Loucy (cell line): ENCODE measurements at regions not wholly inside any gene's neighbourhood (a gene's known extent, or its start where the extent isn't known, plus 50 kb on each side); places are given as distances from the start of the nearest gene placed in this dataset.

Source experiments
- H2AFZ ChIP-seq: fragments of 200-600 bp; sonication (generic); 2 replicates; pipeline ENCODE4 v1.6.0; 2016; ENCODE audit warnings: antibody characterized with exemption, mild to moderate bottlenecking, low read length, moderate library complexity
- H3F3A ChIP-seq: fragments of 200-600 bp; 2 replicates; pipeline ENCODE4 v1.6.0; 2016; ENCODE audit warnings: antibody characterized with exemption, low read depth, mild to moderate bottlenecking
- H3K27me3 ChIP-seq: fragments of 200-600 bp; sonication (generic); 2 replicates; pipeline ENCODE4 v1.6.1; 2014; ENCODE audit warnings: low read length, mild to moderate bottlenecking; ENCODE audit not compliant: insufficient read depth, poor library complexity, severe bottlenecking
- H3K36me3 ChIP-seq: fragments of 200-600 bp; sonication (generic); 2 replicates; pipeline ENCODE4 v1.6.1; 2016; ENCODE audit warnings: low read length; ENCODE audit not compliant: insufficient read depth
- H3K4me1 ChIP-seq: fragments of 200-600 bp; sonication (generic); 2 replicates; pipeline ENCODE4 v1.5.1; 2014; ENCODE audit warnings: low read length, mild to moderate bottlenecking; ENCODE audit not compliant: insufficient read depth, poor library complexity, severe bottlenecking
- H3K4me2 ChIP-seq: fragments of 200-600 bp; sonication (generic); 2 replicates; pipeline ENCODE4 v1.6.0; 2014; ENCODE audit warnings: antibody characterized with exemption, low read length, low read depth, mild to moderate bottlenecking; ENCODE audit not compliant: poor library complexity, severe bottlenecking
- H3K4me3 ChIP-seq: fragments of 200-600 bp; sonication (generic); 2 replicates; pipeline ENCODE4 v1.5.1; 2014; ENCODE audit warnings: low read length, mild to moderate bottlenecking, mixed read lengths; ENCODE audit not compliant: poor library complexity, severe bottlenecking
- H3K79me2 ChIP-seq: fragments of 200-600 bp; sonication (generic); 2 replicates; pipeline ENCODE4 v1.6.1; 2014; ENCODE audit warnings: low read length; ENCODE audit not compliant: insufficient read depth
- H3K9ac ChIP-seq: fragments of 200-600 bp; sonication (generic); 2 replicates; pipeline ENCODE4 v1.6.0; 2014; ENCODE audit warnings: mild to moderate bottlenecking, low read depth, low read length, moderate library complexity; ENCODE audit not compliant: poor library complexity, severe bottlenecking
- H3K9me2 ChIP-seq: fragments of 200-600 bp; sonication (generic); replicated peaks from 2 replicates; pipeline ENCODE4 v1.6.1; 2016; ENCODE audit warnings: low read depth, low read length, mixed read lengths
- H3K9me3 ChIP-seq: fragments of 200-600 bp; sonication (generic); 2 replicates; pipeline ENCODE4 v1.6.1; 2014; ENCODE audit warnings: mild to moderate bottlenecking, antibody characterized with exemption, low read length, low read depth; ENCODE audit not compliant: insufficient read depth
- H4K20me1 ChIP-seq: fragments of 200-600 bp; sonication (generic); 2 replicates; pipeline ENCODE4 v1.6.0; 2014; ENCODE audit warnings: antibody characterized with exemption, low read length, mild to moderate bottlenecking; ENCODE audit not compliant: insufficient read depth, poor library complexity, severe bottlenecking
- EZH2phosphoT487 ChIP-seq: fragments of 200-600 bp; IDR thresholded peaks from 2 replicates; pipeline ENCODE4 v1.6.1; 2018; ENCODE audit warnings: antibody characterized with exemption, mild to moderate bottlenecking, moderate library complexity, borderline replicate concordance
- TF ChIP-seq, protein P1 (sequence below): fragments of 200-600 bp; sonication (generic); conservative IDR thresholded peaks from 2 replicates; pipeline ENCODE4 v1.5.1; 2014; ENCODE audit warnings: mild to moderate bottlenecking, antibody characterized with exemption, low read length

DNA sequence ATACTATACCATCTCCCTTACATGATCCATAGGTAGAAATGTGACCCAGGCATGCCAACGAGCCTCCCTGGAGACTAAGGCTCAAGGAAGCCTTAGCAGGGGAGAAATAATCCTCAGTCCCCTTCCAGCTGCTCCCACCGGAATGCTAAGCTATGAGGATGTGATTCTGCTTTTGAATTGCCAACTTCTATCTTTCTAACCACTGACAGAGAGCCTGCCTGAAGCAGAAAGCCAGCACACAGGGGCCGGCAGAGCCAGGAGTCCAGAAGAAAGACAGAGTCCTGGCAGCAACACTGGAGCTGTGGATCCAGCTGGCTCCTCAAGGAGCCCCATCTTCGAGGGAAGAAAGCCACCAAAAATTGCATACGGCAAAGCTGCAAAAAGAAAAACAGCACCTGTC, 579.6 kb upstream of the CDH5 start:
- Histone ChIP-seq H3K79me2 (no peaks in the 10 kb centered on the region), H3K9ac (no peak overlapping the region), H3K36me3 (no peaks in the 10 kb centered on the region), H3K4me3 (no peak overlapping the region), H3K9me2 (no peaks in the 10 kb centered on the region), H3K27me3 (no peaks in the 10 kb centered on the region), H3K9me3 (0 out of 2 replicates have a peak, but pooled peaks cover 3% of the 10 kb centered on the region), H3F3A (no peaks in the 10 kb centered on the region), H3K4me2 (no peak overlapping the region), H2AFZ (no peak overlapping the region), H3K4me1 (no peaks in the 10 kb centered on the region), H4K20me1 (no peaks in the 10 kb centered on the region)
- no peak for TF ChIP-seq EZH2phosphoT487
- TF ChIP-seq, protein P1, sequence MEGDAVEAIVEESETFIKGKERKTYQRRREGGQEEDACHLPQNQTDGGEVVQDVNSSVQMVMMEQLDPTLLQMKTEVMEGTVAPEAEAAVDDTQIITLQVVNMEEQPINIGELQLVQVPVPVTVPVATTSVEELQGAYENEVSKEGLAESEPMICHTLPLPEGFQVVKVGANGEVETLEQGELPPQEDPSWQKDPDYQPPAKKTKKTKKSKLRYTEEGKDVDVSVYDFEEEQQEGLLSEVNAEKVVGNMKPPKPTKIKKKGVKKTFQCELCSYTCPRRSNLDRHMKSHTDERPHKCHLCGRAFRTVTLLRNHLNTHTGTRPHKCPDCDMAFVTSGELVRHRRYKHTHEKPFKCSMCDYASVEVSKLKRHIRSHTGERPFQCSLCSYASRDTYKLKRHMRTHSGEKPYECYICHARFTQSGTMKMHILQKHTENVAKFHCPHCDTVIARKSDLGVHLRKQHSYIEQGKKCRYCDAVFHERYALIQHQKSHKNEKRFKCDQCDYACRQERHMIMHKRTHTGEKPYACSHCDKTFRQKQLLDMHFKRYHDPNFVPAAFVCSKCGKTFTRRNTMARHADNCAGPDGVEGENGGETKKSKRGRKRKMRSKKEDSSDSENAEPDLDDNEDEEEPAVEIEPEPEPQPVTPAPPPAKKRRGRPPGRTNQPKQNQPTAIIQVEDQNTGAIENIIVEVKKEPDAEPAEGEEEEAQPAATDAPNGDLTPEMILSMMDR: no peak

- Histone ChIP-seq H3K4me3 (no peak overlapping the region), H2AFZ (no peak overlapping the region), H3K27me3 (no peaks in the 10 kb centered on the region), H3K9me3 (peaks cover 3% of the 10 kb centered on the region; the same call in 1 of the 2 replicates), H3K9ac (no peak overlapping the region), H3K9me2 (no peaks in the 10 kb centered on the region), H3F3A (no peaks in the 10 kb centered on the region), H4K20me1 (no peaks in the 10 kb centered on the region), H3K36me3 (no peaks in the 10 kb centered on the region), H3K79me2 (no peaks in the 10 kb centered on the region), H3K4me1 (no peaks in the 10 kb centered on the region), H3K4me2 (no peak overlapping the region)
- TF ChIP-seq, protein P1: no peak
- no peak for TF ChIP-seq EZH2phosphoT487
These were observed 582.6 kb upstream of the CDH5 start for GRCh38 chr16:65783709-65784474.

- Histone ChIP-seq H3K79me2 (no peaks in the 10 kb centered on the region), H3K9me2 (no peaks in the 10 kb centered on the region), H3K36me3 (no peaks in the 10 kb centered on the region), H3K9me3 (peaks cover 3% of the 10 kb centered on the region; the same call in 1 of the 2 replicates), H3K9ac (no peak overlapping the region), H3K4me1 (no peaks in the 10 kb centered on the region), H4K20me1 (no peaks in the 10 kb centered on the region), H3K4me3 (no peak overlapping the region), H3K4me2 (no peak overlapping the region), H2AFZ (no peak overlapping the region), H3F3A (no peaks in the 10 kb centered on the region), H3K27me3 (no peaks in the 10 kb centered on the region)
- no peak for TF ChIP-seq EZH2phosphoT487
- TF ChIP-seq, protein P1: no peak
These were observed 583.6 kb upstream of the CDH5 start for GRCh38 chr16:65782611-65783600.
